Astrocyte (in vitro differentiated cells and primary cell): ENCODE measurements at regions not wholly inside any gene's neighbourhood (a gene's known extent, or its start where the extent isn't known, plus 50 kb on each side); places are given as distances from the start of the nearest gene placed in this dataset.

Experiments used
- CTCF ChIP-seq: IDR thresholded peaks from 2 replicates; pipeline ENCODE4 v1.5.1; 2011; ENCODE audit warnings: low read depth, mild to moderate bottlenecking, inconsistent platforms, low read length, moderate library complexity; ENCODE audit not compliant: insufficient read depth
- EZH2 ChIP-seq: IDR thresholded peaks from 2 replicates; pipeline ENCODE4 v1.6.1; 2012; ENCODE audit warnings: mild to moderate bottlenecking, low read length, inconsistent platforms; ENCODE audit not compliant: insufficient read depth

GRCh38 chr17:45720386-45720785 lies 63.7 kb upstream of the CRHR1 start:
- TF ChIP-seq EZH2, result no peak
- no peak for TF ChIP-seq CTCF
